ENCODE measurements at regions not wholly inside any gene's neighbourhood (a gene's known extent, or its start where the extent isn't known, plus 50 kb on each side); places are given as distances from the start of the nearest gene placed in this dataset.

DNA sequence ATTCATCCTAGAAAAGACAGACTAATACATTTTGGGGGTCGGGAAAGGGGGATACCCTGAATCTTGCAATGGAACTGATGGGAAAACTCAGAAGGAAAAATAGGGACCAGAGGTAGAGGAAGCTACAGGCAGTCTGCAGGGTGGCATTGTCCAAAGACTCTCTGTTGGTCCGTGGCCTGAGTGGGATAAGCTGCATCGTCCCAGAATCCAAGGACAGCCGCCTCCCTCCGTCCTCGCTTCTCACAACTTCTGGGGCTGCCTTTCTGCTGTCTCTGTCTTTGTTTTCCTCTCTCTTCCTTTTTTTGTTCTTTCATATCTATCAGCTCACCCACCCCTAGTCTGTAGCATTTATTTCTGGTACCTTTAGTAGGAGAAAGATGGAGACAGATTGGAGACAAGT, 1052.6 kb upstream of the RBFOX1 start:
- TF ChIP-seq TSHZ2 (CRISPR knock-in tag; IDR thresholded peaks at IDR 0.05) (no peak), CSDC2 (CRISPR knock-in tag; IDR thresholded peaks at IDR 0.05) (no peak), ARNTL (CRISPR knock-in tag; IDR thresholded peaks at IDR 0.05; ENCODE audit: borderline replicate concordance, low read depth) (no peak), SNAI2 (CRISPR knock-in tag; IDR thresholded peaks at IDR 0.05) (no peak), ZNF565 (CRISPR knock-in tag; conservative IDR thresholded peaks at IDR 0.05; ENCODE audit: low read depth) (no peak)

Measured in SK-N-SH treated with all-trans-retinoic acid at 6 μM for 48 hours (cell line).